ENCODE measurements at regions not wholly inside any gene's neighbourhood (a gene's known extent, or its start where the extent isn't known, plus 50 kb on each side); places are given as distances from the start of the nearest gene placed in this dataset.

GRCh38 chr9:1404940-1405339, 354.8 kb downstream of the DMRT2 start:
- no peak for TF ChIP-seq MAX (IDR thresholded peaks at IDR 0.05)
- no peak for TF ChIP-seq NR2F2 (IDR thresholded peaks at IDR 0.05)
- no peak for TF ChIP-seq GABPA (IDR thresholded peaks at IDR 0.05 in 1 of 2, conservative IDR thresholded peaks at IDR 0.05 in 1 of 2)
- TF ChIP-seq ATF3 (IDR thresholded peaks at IDR 0.05) = no peak
- TF ChIP-seq TAF1 (conservative IDR thresholded peaks at IDR 0.05) = no peak
- no peak for TF ChIP-seq YY1 (IDR thresholded peaks at IDR 0.05)
- no peak for TF ChIP-seq CTCF (IDR thresholded peaks at IDR 0.05; ENCODE audit: low read depth, low read length, missing input control)
- no peak for TF ChIP-seq EGR1 (IDR thresholded peaks at IDR 0.05; ENCODE audit: low read depth in 2 of 2)
- TF ChIP-seq FOXA1 (IDR thresholded peaks at IDR 0.05) = no peak
- TF ChIP-seq RXRA (IDR thresholded peaks at IDR 0.05) = no peak
- TF ChIP-seq ZBTB33 (IDR thresholded peaks at IDR 0.05) = no peak
- TF ChIP-seq REST (IDR thresholded peaks at IDR 0.05) = no peak
- TF ChIP-seq RAD21 (IDR thresholded peaks at IDR 0.05) = no peak

GRCh38 chr9:1411826-1412225, 361.7 kb downstream of the DMRT2 start:
- H3K9me3 ChIP-seq (ENCODE audit: control insufficient read depth in 4 of 4, low read length in 3 of 4) = no peaks in the 10 kb centered on the region
- no peak overlapping the region for H3K27ac ChIP-seq (ENCODE audit: low read depth in 1 of 2, low read length in 2 of 2)
- no peaks in the 10 kb centered on the region for H3K4me1 ChIP-seq (ENCODE audit: control insufficient read depth in 4 of 4, insufficient read depth in 4 of 4, low read length in 3 of 4)
- no peak overlapping the region for H3K4me3 ChIP-seq (ENCODE audit: low read depth in 1 of 3, low read length in 3 of 3)
- no peak for DNase-seq (ENCODE audit: low spot score)
- 67% methylated on average over 2 of the region's 2 CpGs for WGBS
- TF ChIP-seq HNF4A (conservative IDR thresholded peaks at IDR 0.05) (no peak), TAF1 (conservative IDR thresholded peaks at IDR 0.05) (no peak), GABPA (IDR thresholded peaks at IDR 0.05 in 1 of 2, conservative IDR thresholded peaks at IDR 0.05 in 1 of 2) (no peak), FOXA1 (IDR thresholded peaks at IDR 0.05) (no peak), REST (IDR thresholded peaks at IDR 0.05) (no peak), FOXA2 (IDR thresholded peaks at IDR 0.05) (no peak), RXRA (IDR thresholded peaks at IDR 0.05) (no peak), RAD21 (IDR thresholded peaks at IDR 0.05) (no peak), EGR1 (IDR thresholded peaks at IDR 0.05; ENCODE audit: low read depth in 2 of 2) (no peak), SP1 (IDR thresholded peaks at IDR 0.05) (no peak), CTCF (IDR thresholded peaks at IDR 0.05; ENCODE audit: low read depth, low read length, missing input control) (no peak)
- H3K36me3 ChIP-seq (ENCODE audit: control insufficient read depth in 4 of 4, insufficient read depth in 3 of 4, low read depth in 1 of 4, low read length in 3 of 4) = no peaks in the 10 kb centered on the region
- no peak overlapping the region for H3K9ac ChIP-seq (ENCODE audit: low read depth in 1 of 2, low read length in 2 of 2)
- no peaks in the 10 kb centered on the region for H3K27me3 ChIP-seq (ENCODE audit: control insufficient read depth in 4 of 4, insufficient read depth in 4 of 4, low read length in 3 of 4)

More at GRCh38 chr9:1404940-1405339, 354.8 kb downstream of the DMRT2 start:
- DNase-seq (ENCODE audit: low spot score) = no peak
- H3K9me3 ChIP-seq (ENCODE audit: control insufficient read depth in 4 of 4, low read length in 3 of 4) = no peaks in the 10 kb centered on the region
- WGBS = 72% methylated on average over 4 of the region's 4 CpGs
- no peak overlapping the region for H3K27ac ChIP-seq (ENCODE audit: low read depth in 1 of 2, low read length in 2 of 2)
- H3K4me3 ChIP-seq (ENCODE audit: low read depth in 1 of 3, low read length in 3 of 3) = no peak overlapping the region
- no peak overlapping the region for H3K9ac ChIP-seq (ENCODE audit: low read depth in 1 of 2, low read length in 2 of 2)
- H3K4me1 ChIP-seq (ENCODE audit: control insufficient read depth in 4 of 4, insufficient read depth in 4 of 4, low read length in 3 of 4) = no peaks in the 10 kb centered on the region
- H3K27me3 ChIP-seq (ENCODE audit: control insufficient read depth in 4 of 4, insufficient read depth in 4 of 4, low read length in 3 of 4) = peaks cover 0 to 5% (median 0%) of the 10 kb centered on the region in 4 donors
- no peaks in the 10 kb centered on the region for H3K36me3 ChIP-seq (ENCODE audit: control insufficient read depth in 4 of 4, insufficient read depth in 3 of 4, low read depth in 1 of 4, low read length in 3 of 4)

Data from liver (tissue), 8 donors.